ENCODE measurements at regions not wholly inside any gene's neighbourhood (a gene's known extent, or its start where the extent isn't known, plus 50 kb on each side); places are given as distances from the start of the nearest gene placed in this dataset.

DNA sequence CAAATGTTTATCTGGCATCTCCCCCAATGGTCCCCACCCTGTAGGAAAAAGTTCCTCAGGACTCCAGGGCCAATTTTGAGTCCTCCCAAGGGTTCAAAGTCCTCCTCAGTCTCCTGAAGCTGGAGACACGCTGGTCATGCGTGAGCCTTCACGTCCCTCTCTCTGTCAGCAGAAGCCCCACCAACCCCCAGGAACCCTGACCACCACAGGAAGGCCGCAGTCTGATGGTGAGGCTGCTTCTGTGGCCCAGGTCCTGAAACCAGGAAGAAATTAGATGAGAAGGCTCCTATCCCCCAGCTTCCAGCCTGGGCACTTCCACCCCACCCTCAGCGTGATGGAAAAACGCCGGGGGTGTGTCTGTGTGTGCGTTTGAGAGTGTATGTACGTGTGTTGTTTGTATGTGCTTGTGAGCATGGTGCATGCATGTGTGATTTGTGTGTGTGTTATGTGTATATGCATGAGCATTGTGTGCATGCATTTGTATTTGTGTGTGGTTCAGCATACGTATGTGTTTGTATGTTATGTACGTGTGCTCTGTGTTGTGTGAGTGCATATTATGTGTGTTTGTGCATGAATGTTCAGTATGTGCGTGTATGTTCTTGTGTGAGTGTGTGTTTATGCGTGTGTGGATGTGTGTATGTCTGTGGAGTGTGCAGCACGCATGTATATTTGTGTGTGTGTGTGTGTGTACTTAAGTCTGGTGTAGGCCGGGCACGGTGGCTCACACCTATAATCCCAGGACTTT, 92.5 kb downstream of the SIK1 start:
- DNase-seq (ENCODE audit: low read depth in 1 of 2, low spot score in 1 of 2): no peak
- in situ Hi-C loops (cut with HindIII; ENCODE audit: low pct_unique_long_range_greater_than_20kb, low sequenced_read_pairs): no loop called here

GRCh38 chr21:43333298-43334062, 93.5 kb downstream of the SIK1 start:
- in situ Hi-C loops (cut with HindIII; ENCODE audit: low pct_unique_long_range_greater_than_20kb, low sequenced_read_pairs): no loop called here
- DNase-seq (ENCODE audit: low read depth in 1 of 2, low spot score in 1 of 2): peak; percentile 78 to 95

More for the DNA sequence above, 92.5 kb downstream of the SIK1 start:
- TF ChIP-seq JUND (IDR thresholded peaks at IDR 0.05; ENCODE audit: low read depth): no peak

GRCh38 chr21:43332861-43333297, 94.1 kb downstream of the SIK1 start:
- no peak for TF ChIP-seq JUND (IDR thresholded peaks at IDR 0.05; ENCODE audit: low read depth)
- in situ Hi-C loops (cut with HindIII; ENCODE audit: low pct_unique_long_range_greater_than_20kb, low sequenced_read_pairs): no loop called here
- DNase-seq (ENCODE audit: low read depth in 1 of 2, low spot score in 1 of 2): no peak

More at GRCh38 chr21:43333298-43334062, 93.5 kb downstream of the SIK1 start:
- no peak for TF ChIP-seq JUND (IDR thresholded peaks at IDR 0.05; ENCODE audit: low read depth)

DNA sequence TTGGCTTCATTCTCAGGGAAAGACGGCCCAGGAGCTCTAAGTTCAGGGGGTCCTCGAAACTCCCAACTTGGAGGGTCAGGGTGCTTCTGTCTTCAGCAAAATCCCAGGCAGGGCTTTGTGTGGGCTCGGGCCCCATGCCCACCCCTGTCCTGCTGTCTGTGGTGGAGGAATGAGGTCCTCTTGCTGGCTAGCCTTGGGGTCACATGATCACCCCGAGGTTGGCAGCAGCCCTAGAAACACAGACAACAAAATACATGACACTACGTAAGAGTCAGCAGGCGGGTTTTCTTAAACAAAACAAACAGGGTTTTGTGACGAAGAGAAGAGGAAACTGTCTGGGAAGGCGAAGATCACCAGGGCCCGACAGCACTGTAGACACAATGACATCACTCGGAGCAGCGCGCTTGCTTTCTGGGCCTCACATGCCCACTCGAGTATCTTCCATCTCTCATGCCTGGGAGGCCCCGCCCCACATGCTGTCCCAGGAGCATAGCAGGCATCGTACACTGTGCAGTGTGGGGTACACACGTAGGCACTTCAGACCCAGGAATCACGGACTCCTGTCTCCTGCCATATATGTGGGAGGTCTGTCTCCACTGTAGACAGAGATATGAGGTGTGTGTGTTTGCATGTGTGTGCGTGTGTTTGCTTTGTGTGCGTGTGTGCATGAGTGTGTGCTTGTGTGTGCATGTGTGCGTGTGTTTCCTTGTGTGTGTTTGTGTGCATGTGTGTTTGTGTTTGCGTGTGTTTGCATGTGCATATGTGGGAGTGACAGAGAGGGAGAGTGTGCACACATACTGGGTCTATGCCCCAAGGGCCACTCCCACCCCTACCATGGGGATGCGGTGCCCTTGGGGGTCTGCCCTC, 94.7 kb downstream of the SIK1 start:
- in situ Hi-C loops (cut with HindIII; ENCODE audit: low pct_unique_long_range_greater_than_20kb, low sequenced_read_pairs): no loop called here
- peak; percentile 82 to 88 for DNase-seq (ENCODE audit: low read depth in 1 of 2, low spot score in 1 of 2)
- TF ChIP-seq JUND (IDR thresholded peaks at IDR 0.05; ENCODE audit: low read depth): no peak

- in situ Hi-C loops (cut with HindIII; ENCODE audit: low pct_unique_long_range_greater_than_20kb, low sequenced_read_pairs): no loop called here
- no peak for DNase-seq (ENCODE audit: low read depth in 1 of 2, low spot score in 1 of 2)
- TF ChIP-seq JUND (IDR thresholded peaks at IDR 0.05; ENCODE audit: low read depth): no peak
Observed at GRCh38 chr21:43331111-43331961, 95.6 kb downstream of the SIK1 start.

- no peak for TF ChIP-seq JUND (IDR thresholded peaks at IDR 0.05; ENCODE audit: low read depth)
- no peak for DNase-seq (ENCODE audit: low read depth in 1 of 2, low spot score in 1 of 2)
- in situ Hi-C loops (cut with HindIII; ENCODE audit: low pct_unique_long_range_greater_than_20kb, low sequenced_read_pairs): no loop called here
Observed at GRCh38 chr21:43330306-43330881, 96.5 kb downstream of the SIK1 start.

DNA sequence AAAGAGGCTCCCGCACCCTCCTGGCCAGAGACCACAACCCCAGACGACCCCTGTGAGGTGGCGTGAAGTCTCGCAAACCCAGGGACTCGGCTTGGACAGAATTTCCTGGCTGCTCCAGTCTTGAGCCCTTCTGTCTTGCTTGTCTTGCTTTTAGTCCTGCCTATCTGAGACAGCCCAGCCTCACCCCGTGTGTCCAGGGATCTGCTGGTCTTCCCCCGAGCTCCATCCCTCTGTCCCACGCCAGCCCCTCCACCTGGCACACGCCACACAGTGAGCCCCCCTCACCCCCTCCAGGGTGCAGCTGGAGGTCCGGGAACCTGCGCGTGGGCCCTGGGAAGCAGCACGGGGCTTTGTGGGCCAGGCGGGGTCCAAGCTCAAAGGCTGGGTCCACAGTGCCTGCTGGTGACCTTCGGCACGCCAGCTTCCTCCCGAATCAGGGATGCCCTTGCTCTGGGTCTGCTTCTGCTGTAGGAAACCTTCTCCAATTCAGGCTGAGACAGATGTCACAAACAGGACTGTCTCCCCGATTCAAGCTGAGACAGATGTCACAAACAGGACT, 97.1 kb downstream of the SIK1 start:
- in situ Hi-C loops (cut with HindIII; ENCODE audit: low pct_unique_long_range_greater_than_20kb, low sequenced_read_pairs): no loop called here
- DNase-seq (ENCODE audit: low read depth in 1 of 2, low spot score in 1 of 2): no peak
- no peak for TF ChIP-seq JUND (IDR thresholded peaks at IDR 0.05; ENCODE audit: low read depth)

- in situ Hi-C loops (cut with HindIII; ENCODE audit: low pct_unique_long_range_greater_than_20kb, low sequenced_read_pairs): no loop called here
- DNase-seq (ENCODE audit: low read depth in 1 of 2, low spot score in 1 of 2): no peak
- TF ChIP-seq JUND (IDR thresholded peaks at IDR 0.05; ENCODE audit: low read depth): no peak
Observed at GRCh38 chr21:43328958-43329691, 97.8 kb downstream of the SIK1 start.

DNA sequence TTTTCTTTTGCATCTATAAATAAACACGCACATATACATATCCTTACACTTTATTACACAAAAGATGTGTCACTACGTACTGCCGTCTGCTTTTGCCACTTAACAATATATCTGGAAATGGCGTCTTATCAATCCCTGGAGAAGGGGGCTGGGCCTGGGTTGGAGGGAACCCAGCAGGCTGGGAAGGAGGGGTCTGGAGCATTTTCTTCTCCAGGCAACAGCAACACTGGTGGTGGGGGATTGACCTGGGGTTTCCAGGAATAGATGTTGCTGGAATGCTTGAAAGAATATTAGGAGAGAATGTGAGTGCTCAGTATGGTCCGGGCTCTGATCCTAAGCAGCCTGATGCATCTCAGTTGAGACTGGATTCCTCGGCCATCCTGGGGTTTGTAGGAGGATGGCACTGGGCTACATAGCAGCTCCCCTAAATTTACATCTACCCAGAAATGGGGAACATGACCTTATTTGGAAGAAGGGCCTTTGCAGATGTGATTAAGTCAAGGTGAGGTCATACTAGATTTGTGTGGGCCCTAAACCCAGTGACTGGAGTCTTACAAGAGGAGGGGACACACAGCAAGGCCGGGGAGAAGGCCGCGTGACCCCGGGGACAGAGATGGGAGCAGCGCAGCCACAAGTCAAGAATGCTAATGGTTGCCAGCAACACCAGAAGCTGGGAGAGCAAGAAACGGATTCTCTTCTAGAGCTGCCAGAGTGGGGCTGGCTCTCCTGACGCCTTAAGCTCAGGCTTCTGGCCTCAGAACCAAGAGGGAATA, 98.6 kb downstream of the SIK1 start:
- no peak for DNase-seq (ENCODE audit: low read depth in 1 of 2, low spot score in 1 of 2)
- in situ Hi-C loops (cut with HindIII; ENCODE audit: low pct_unique_long_range_greater_than_20kb, low sequenced_read_pairs): no loop called here
- no peak for TF ChIP-seq JUND (IDR thresholded peaks at IDR 0.05; ENCODE audit: low read depth)

All from T47D (cell line).